Urothelium cell line (cell line): ENCODE measurements at regions not wholly inside any gene's neighbourhood (a gene's known extent, or its start where the extent isn't known, plus 50 kb on each side); places are given as distances from the start of the nearest gene placed in this dataset.

Experiments
- DNase-seq: peaks from one replicate; pipeline ENCODE4 v3.0.0; 2011; ENCODE audit warnings: low spot score, mixed read lengths
- FAIRE-seq: peaks from 2 replicates; lab custom pipeline; 2011; peaks lifted over from hg19 to GRCh38; lab: Jason Lieb, UNC

- DNase-seq (no peak), FAIRE-seq (no peak)
These were observed 261.5 kb downstream of the BMP2 start for GRCh38 chr20:7029019-7029418.

GRCh38 chr20:7031222-7031621 is 263.7 kb downstream of the BMP2 start:
- no peak for FAIRE-seq

GRCh38 chr20:7038029-7038428 is 270.5 kb downstream of the BMP2 start:
- DNase-seq = no peak
- FAIRE-seq = no peak

More at GRCh38 chr20:7031222-7031621, 263.7 kb downstream of the BMP2 start:
- DNase-seq = no peak

- DNase-seq (no peak), FAIRE-seq (no peak)
These were observed 290.1 kb downstream of the BMP2 start for GRCh38 chr20:7057611-7058010.

GRCh38 chr20:7078804-7079203 is 311.3 kb downstream of the BMP2 start:
- DNase-seq (no peak), FAIRE-seq (no peak)

GRCh38 chr20:7080472-7080871 is 313.0 kb downstream of the BMP2 start:
- no peak for DNase-seq
- no peak for FAIRE-seq

GRCh38 chr20:7085467-7085866 is 318.0 kb downstream of the BMP2 start:
- no peak for FAIRE-seq

GRCh38 chr20:7087803-7088202 is 320.3 kb downstream of the BMP2 start:
- DNase-seq (no peak), FAIRE-seq (no peak)

More at GRCh38 chr20:7085467-7085866, 318.0 kb downstream of the BMP2 start:
- DNase-seq = no peak

- DNase-seq (no peak), FAIRE-seq (no peak)
These were observed 322.5 kb downstream of the BMP2 start for GRCh38 chr20:7090001-7090400.

GRCh38 chr20:7090811-7091210 is 323.3 kb downstream of the BMP2 start:
- DNase-seq = no peak

GRCh38 chr20:7091655-7092054 is 324.2 kb downstream of the BMP2 start:
- FAIRE-seq (no peak), DNase-seq (no peak)

More at GRCh38 chr20:7090811-7091210, 323.3 kb downstream of the BMP2 start:
- no peak for FAIRE-seq

- FAIRE-seq (peak; percentile 44), DNase-seq (peak; percentile 40)
These were observed 327.0 kb downstream of the BMP2 start for GRCh38 chr20:7094438-7094997.

- FAIRE-seq = no peak
- no peak for DNase-seq
These were observed 339.4 kb downstream of the BMP2 start for GRCh38 chr20:7106910-7107309.

- no peak for DNase-seq
- FAIRE-seq = no peak
These were observed 341.4 kb downstream of the BMP2 start for GRCh38 chr20:7108929-7109328.

- no peak for FAIRE-seq
These were observed 346.3 kb downstream of the BMP2 start for GRCh38 chr20:7113577-7114466.

GRCh38 chr20:7123457-7123856 is 356.0 kb downstream of the BMP2 start:
- FAIRE-seq (no peak), DNase-seq (no peak)

More at GRCh38 chr20:7113577-7114466, 346.3 kb downstream of the BMP2 start:
- DNase-seq = peak; percentile 57

- DNase-seq (no peak), FAIRE-seq (no peak)
These were observed 356.6 kb downstream of the BMP2 start for GRCh38 chr20:7124120-7124519.

- no peak for FAIRE-seq
- no peak for DNase-seq
These were observed 369.4 kb downstream of the BMP2 start for GRCh38 chr20:7136886-7137285.

GRCh38 chr20:7137395-7138151 is 370.1 kb downstream of the BMP2 start:
- no peak for FAIRE-seq

GRCh38 chr20:7144464-7144863 is 377.0 kb downstream of the BMP2 start:
- DNase-seq (no peak), FAIRE-seq (no peak)

More at GRCh38 chr20:7137395-7138151, 370.1 kb downstream of the BMP2 start:
- no peak for DNase-seq

GRCh38 chr20:7146552-7147219 is 379.2 kb downstream of the BMP2 start:
- FAIRE-seq = no peak
- DNase-seq = no peak
